ENCODE measurements at regions not wholly inside any gene's neighbourhood (a gene's known extent, or its start where the extent isn't known, plus 50 kb on each side); places are given as distances from the start of the nearest gene placed in this dataset.

DNA sequence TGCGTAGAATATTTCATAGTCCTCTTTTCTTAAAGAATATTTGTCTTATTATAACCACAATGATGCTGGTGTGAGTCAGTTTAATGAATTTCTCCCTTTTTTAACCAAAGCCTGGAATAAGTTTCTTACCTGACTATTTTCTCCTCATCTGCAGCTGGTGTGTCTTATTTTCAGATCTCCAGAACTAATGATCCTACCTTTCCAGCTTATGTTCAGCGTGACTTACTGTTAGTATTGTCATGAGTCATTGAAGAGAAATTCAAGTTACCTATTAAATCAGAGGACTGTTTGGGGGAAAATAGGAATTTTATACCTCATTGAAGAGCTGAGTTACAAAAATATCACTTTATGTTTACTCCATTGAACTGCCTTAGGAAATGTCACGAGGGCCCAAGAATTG is 482.1 kb downstream of the RWDD3 start:
- DNase-seq (ENCODE audit: insufficient read length) (no peak), FAIRE-seq (no peak)
- TF ChIP-seq POLR2A (IDR thresholded peaks at IDR 0.05; ENCODE audit: low read depth, low read length) (no peak), POLR2AphosphoS5 (IDR thresholded peaks at IDR 0.05; ENCODE audit: low read depth, low read length) (no peak), TAF1 (IDR thresholded peaks at IDR 0.05; ENCODE audit: borderline replicate concordance, low read depth, low read length) (no peak)

GRCh38 chr1:95716550-95716949 is 482.5 kb downstream of the RWDD3 start:
- no peak for TF ChIP-seq POLR2A (IDR thresholded peaks at IDR 0.05; ENCODE audit: low read depth, low read length)
- no peak for TF ChIP-seq TAF1 (IDR thresholded peaks at IDR 0.05; ENCODE audit: borderline replicate concordance, low read depth, low read length)
- TF ChIP-seq POLR2AphosphoS5 (IDR thresholded peaks at IDR 0.05; ENCODE audit: low read depth, low read length): no peak
- DNase-seq (ENCODE audit: insufficient read length): no peak
- FAIRE-seq: no peak

GRCh38 chr1:95723346-95723745 is 489.3 kb downstream of the RWDD3 start:
- FAIRE-seq: no peak
- TF ChIP-seq POLR2AphosphoS5 (IDR thresholded peaks at IDR 0.05; ENCODE audit: low read depth, low read length) (no peak), TAF1 (IDR thresholded peaks at IDR 0.05; ENCODE audit: borderline replicate concordance, low read depth, low read length) (no peak)

GRCh38 chr1:95728841-95729240 is 494.8 kb downstream of the RWDD3 start:
- FAIRE-seq (no peak), DNase-seq (ENCODE audit: insufficient read length) (no peak)
- TF ChIP-seq TAF1 (IDR thresholded peaks at IDR 0.05; ENCODE audit: borderline replicate concordance, low read depth, low read length): no peak
- no peak for TF ChIP-seq POLR2AphosphoS5 (IDR thresholded peaks at IDR 0.05; ENCODE audit: low read depth, low read length)

More at GRCh38 chr1:95723346-95723745, 489.3 kb downstream of the RWDD3 start:
- DNase-seq (ENCODE audit: insufficient read length): no peak

GRCh38 chr1:95730986-95731385 is 497.0 kb downstream of the RWDD3 start:
- FAIRE-seq (no peak), DNase-seq (ENCODE audit: insufficient read length) (no peak)
- no peak for TF ChIP-seq POLR2A (IDR thresholded peaks at IDR 0.05; ENCODE audit: low read depth, low read length)
- no peak for TF ChIP-seq TAF1 (IDR thresholded peaks at IDR 0.05; ENCODE audit: borderline replicate concordance, low read depth, low read length)
- no peak for TF ChIP-seq POLR2AphosphoS5 (IDR thresholded peaks at IDR 0.05; ENCODE audit: low read depth, low read length)

DNA sequence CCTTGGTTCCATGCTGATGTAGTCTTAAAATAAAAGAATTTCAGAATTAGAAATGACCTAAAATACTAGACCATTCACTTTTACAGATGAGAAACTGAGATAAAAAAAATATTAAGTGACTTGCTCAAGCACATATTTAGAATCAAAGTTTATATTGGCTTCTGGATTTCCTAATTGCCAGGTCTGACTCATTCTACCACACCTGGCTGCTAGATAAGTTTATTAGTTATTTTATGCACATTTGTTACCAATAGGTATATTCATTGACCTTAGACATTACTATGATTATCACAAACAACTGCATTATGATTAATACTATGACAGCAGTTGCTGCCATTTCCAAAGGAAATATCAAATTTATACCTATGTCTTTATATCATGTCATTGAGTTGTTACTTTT is 497.5 kb downstream of the RWDD3 start:
- FAIRE-seq (no peak), DNase-seq (ENCODE audit: insufficient read length) (no peak)
- TF ChIP-seq TAF1 (IDR thresholded peaks at IDR 0.05; ENCODE audit: borderline replicate concordance, low read depth, low read length): no peak
- no peak for TF ChIP-seq POLR2AphosphoS5 (IDR thresholded peaks at IDR 0.05; ENCODE audit: low read depth, low read length)
- no peak for TF ChIP-seq POLR2A (IDR thresholded peaks at IDR 0.05; ENCODE audit: low read depth, low read length)

DNA sequence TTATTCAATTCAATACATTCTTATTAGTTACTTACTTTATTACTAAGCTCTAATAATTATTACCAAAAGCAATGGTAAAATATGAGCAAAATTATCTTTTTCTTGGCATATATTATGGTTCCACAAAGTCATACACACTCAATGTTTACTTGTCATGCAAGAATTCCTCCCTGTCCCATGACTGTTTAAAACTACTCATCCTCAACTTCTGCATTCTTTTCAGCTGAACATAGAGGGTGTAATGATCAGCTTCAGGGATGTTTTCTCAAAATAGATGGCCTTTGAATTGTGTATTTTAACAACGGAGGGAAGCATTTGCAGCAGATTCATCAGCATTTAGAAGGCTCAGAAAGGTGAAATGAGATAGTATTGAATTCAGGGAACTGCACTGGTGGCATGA is 499.0 kb downstream of the RWDD3 start:
- TF ChIP-seq POLR2A (IDR thresholded peaks at IDR 0.05; ENCODE audit: low read depth, low read length): no peak
- no peak for TF ChIP-seq POLR2AphosphoS5 (IDR thresholded peaks at IDR 0.05; ENCODE audit: low read depth, low read length)
- no peak for TF ChIP-seq TAF1 (IDR thresholded peaks at IDR 0.05; ENCODE audit: borderline replicate concordance, low read depth, low read length)
- FAIRE-seq (no peak), DNase-seq (ENCODE audit: insufficient read length) (no peak)

DNA sequence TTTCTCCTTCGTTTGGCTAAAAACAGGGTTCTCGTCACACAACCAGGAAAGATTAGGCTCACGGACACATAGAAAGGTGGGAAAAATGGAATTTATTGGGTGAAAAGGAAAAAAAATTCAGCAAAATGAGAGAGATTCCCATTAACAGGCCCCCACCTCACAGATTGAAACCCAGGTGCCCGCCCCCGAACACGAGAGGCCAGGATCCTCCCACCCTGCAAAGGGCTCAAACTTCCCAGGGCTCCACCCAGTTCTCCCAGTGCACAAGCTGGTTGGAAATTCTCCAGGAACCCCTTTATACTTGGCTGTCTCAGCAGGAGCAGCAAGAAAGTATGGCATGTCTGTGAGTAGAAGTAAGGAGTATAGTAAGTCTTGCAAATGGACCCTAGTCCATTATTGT is 499.7 kb downstream of the RWDD3 start:
- no peak for TF ChIP-seq TAF1 (IDR thresholded peaks at IDR 0.05; ENCODE audit: borderline replicate concordance, low read depth, low read length)
- TF ChIP-seq POLR2AphosphoS5 (IDR thresholded peaks at IDR 0.05; ENCODE audit: low read depth, low read length): no peak
- no peak for TF ChIP-seq POLR2A (IDR thresholded peaks at IDR 0.05; ENCODE audit: low read depth, low read length)
- no peak for DNase-seq (ENCODE audit: insufficient read length)
- no peak for FAIRE-seq

GRCh38 chr1:95734560-95734959 is 500.6 kb downstream of the RWDD3 start:
- TF ChIP-seq POLR2A (IDR thresholded peaks at IDR 0.05; ENCODE audit: low read depth, low read length) (no peak), TAF1 (IDR thresholded peaks at IDR 0.05; ENCODE audit: borderline replicate concordance, low read depth, low read length) (no peak), POLR2AphosphoS5 (IDR thresholded peaks at IDR 0.05; ENCODE audit: low read depth, low read length) (no peak)
- no peak for FAIRE-seq

DNA sequence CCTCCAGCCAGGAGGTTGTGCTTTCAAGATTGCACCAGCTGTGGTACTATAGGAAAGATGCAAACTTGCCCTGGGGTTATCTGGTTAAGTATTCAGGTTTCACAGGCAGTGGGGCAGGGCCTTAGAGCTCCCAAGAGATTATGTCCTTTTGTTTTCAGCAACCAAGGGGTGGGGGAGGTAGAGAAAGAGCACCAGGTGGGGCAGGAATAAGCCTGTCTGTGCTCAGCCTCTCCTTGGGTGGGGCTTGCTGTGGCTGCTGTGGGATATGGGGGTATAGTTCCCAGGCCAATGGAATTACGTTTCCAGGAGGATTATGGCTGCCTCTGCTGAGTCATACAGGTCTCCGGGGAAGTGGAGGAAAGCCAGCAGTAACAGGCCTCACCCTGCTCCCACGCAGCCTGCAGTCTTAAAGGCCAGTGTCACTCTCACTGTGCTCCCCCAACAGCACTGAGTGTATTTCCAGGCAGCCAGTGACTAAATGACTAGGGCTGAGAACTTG is 508.6 kb downstream of the RWDD3 start:
- TF ChIP-seq POLR2A (IDR thresholded peaks at IDR 0.05; ENCODE audit: low read depth, low read length) (no peak), TAF1 (IDR thresholded peaks at IDR 0.05; ENCODE audit: borderline replicate concordance, low read depth, low read length) (no peak), POLR2AphosphoS5 (IDR thresholded peaks at IDR 0.05; ENCODE audit: low read depth, low read length) (no peak)
- FAIRE-seq: no peak
- DNase-seq (ENCODE audit: insufficient read length): no peak

More at GRCh38 chr1:95734560-95734959, 500.6 kb downstream of the RWDD3 start:
- DNase-seq (ENCODE audit: insufficient read length): no peak

- no peak for TF ChIP-seq POLR2A (IDR thresholded peaks at IDR 0.05; ENCODE audit: low read depth, low read length)
- no peak for TF ChIP-seq POLR2AphosphoS5 (IDR thresholded peaks at IDR 0.05; ENCODE audit: low read depth, low read length)
- TF ChIP-seq TAF1 (IDR thresholded peaks at IDR 0.05; ENCODE audit: borderline replicate concordance, low read depth, low read length): no peak
- FAIRE-seq (no peak), DNase-seq (ENCODE audit: insufficient read length) (no peak)
Observed at GRCh38 chr1:95744731-95745130, 510.7 kb downstream of the RWDD3 start.

GRCh38 chr1:95752515-95753381 is 518.7 kb downstream of the RWDD3 start:
- TF ChIP-seq POLR2AphosphoS5 (IDR thresholded peaks at IDR 0.05; ENCODE audit: low read depth, low read length) (no peak), TAF1 (IDR thresholded peaks at IDR 0.05; ENCODE audit: borderline replicate concordance, low read depth, low read length) (no peak), POLR2A (IDR thresholded peaks at IDR 0.05; ENCODE audit: low read depth, low read length) (no peak)
- no peak for FAIRE-seq
- DNase-seq (ENCODE audit: insufficient read length): no peak

Measured in GM12892 (cell line).